ENCODE measurements at regions not wholly inside any gene's neighbourhood (a gene's known extent, or its start where the extent isn't known, plus 50 kb on each side); places are given as distances from the start of the nearest gene placed in this dataset.

DNA sequence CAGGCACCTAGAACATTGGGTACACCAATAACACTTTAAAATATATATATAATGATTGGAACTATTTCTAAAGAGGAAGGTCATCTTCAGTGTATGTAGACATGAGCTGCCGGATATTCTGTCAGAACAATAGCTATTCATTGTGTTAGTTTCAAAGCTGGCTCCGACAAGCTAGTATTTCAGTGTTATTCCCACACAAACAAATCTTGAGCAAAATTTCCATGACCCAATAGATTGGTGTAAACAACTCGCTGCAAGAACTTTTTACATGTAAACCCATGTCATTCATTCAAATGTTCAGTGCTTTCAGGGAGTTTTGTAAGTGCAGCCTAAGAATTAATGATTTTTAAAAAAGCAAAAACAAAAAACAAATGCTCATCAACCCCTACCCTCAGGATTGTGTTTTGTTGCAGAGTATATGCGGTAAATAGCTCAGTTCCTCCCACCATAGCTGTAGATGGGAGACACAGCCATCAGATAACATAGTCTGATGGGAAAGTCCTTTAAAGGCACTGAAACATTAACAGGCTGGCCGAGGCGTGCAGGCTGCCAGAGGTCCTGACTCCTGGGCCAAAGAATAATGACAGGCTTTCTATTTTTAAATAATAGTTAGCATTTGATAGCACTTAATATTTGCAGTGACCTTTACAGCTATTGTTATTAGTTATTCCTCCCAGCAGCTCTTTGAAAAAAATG, 150.3 kb upstream of the ARHGAP5 start:
- TF ChIP-seq, protein P1, sequence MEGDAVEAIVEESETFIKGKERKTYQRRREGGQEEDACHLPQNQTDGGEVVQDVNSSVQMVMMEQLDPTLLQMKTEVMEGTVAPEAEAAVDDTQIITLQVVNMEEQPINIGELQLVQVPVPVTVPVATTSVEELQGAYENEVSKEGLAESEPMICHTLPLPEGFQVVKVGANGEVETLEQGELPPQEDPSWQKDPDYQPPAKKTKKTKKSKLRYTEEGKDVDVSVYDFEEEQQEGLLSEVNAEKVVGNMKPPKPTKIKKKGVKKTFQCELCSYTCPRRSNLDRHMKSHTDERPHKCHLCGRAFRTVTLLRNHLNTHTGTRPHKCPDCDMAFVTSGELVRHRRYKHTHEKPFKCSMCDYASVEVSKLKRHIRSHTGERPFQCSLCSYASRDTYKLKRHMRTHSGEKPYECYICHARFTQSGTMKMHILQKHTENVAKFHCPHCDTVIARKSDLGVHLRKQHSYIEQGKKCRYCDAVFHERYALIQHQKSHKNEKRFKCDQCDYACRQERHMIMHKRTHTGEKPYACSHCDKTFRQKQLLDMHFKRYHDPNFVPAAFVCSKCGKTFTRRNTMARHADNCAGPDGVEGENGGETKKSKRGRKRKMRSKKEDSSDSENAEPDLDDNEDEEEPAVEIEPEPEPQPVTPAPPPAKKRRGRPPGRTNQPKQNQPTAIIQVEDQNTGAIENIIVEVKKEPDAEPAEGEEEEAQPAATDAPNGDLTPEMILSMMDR (IDR thresholded peaks at IDR 0.05): no peak
- TF ChIP-seq POLR2A (IDR thresholded peaks at IDR 0.05) (no peak), POLR2AphosphoS5 (IDR thresholded peaks at IDR 0.05) (peak in 1 of 4 donors; percentile 24)
